ENCODE measurements at regions not wholly inside any gene's neighbourhood (a gene's known extent, or its start where the extent isn't known, plus 50 kb on each side); places are given as distances from the start of the nearest gene placed in this dataset.
"Not testable (repeated sequence)": the region's sequence is repeated elsewhere in the genome, so short reads cannot be mapped to it uniquely, and the experiment has no call there.

GRCh38 chr4:179607003-179607402 is 2164.8 kb upstream of the AGA start:
- no peak for DNase-seq (ENCODE audit: low read depth in 1 of 2, low spot score in 1 of 2)

GRCh38 chr4:179615704-179616103 is 2173.5 kb upstream of the AGA start:
- DNase-seq (ENCODE audit: low read depth in 1 of 2, low spot score in 1 of 2), result no peak

GRCh38 chr4:179618966-179619365 is 2176.7 kb upstream of the AGA start:
- no peak for DNase-seq (ENCODE audit: low read depth in 1 of 2, low spot score in 1 of 2)

GRCh38 chr4:179624768-179625181 is 2182.5 kb upstream of the AGA start:
- DNase-seq (ENCODE audit: low read depth in 1 of 2, low spot score in 1 of 2), result no peak

GRCh38 chr4:179625406-179625805 is 2183.2 kb upstream of the AGA start:
- no peak for DNase-seq (ENCODE audit: low read depth in 1 of 2, low spot score in 1 of 2)

GRCh38 chr4:179626687-179627086 is 2184.4 kb upstream of the AGA start:
- DNase-seq (ENCODE audit: low read depth in 1 of 2, low spot score in 1 of 2), result no peak

GRCh38 chr4:179631321-179631720 is 2189.1 kb upstream of the AGA start:
- DNase-seq (ENCODE audit: low read depth in 1 of 2, low spot score in 1 of 2), result no peak

GRCh38 chr4:179634862-179635261 is 2192.6 kb upstream of the AGA start:
- no peak for DNase-seq (ENCODE audit: low read depth in 1 of 2, low spot score in 1 of 2)

- no peak for DNase-seq (ENCODE audit: low read depth in 1 of 2, low spot score in 1 of 2)
These were observed 2220.3 kb upstream of the AGA start for GRCh38 chr4:179662522-179662921.

- DNase-seq (ENCODE audit: low read depth in 1 of 2, low spot score in 1 of 2), result no peak
These were observed 2221.6 kb upstream of the AGA start for GRCh38 chr4:179663641-179664429.

GRCh38 chr4:179664430-179665027 is 2222.3 kb upstream of the AGA start:
- no peak for DNase-seq (ENCODE audit: low read depth in 1 of 2, low spot score in 1 of 2)

- DNase-seq (ENCODE audit: low read depth in 1 of 2, low spot score in 1 of 2), result no peak
These were observed 2224.0 kb upstream of the AGA start for GRCh38 chr4:179666226-179666625.

GRCh38 chr4:179671609-179672008 is 2229.4 kb upstream of the AGA start:
- no peak for DNase-seq (ENCODE audit: low read depth in 1 of 2, low spot score in 1 of 2)

- DNase-seq (ENCODE audit: low read depth in 1 of 2, low spot score in 1 of 2), result no peak
These were observed 2236.0 kb upstream of the AGA start for GRCh38 chr4:179678093-179678814.

- not testable (repeated sequence) for DNase-seq (ENCODE audit: low read depth in 1 of 2, low spot score in 1 of 2)
These were observed 2241.4 kb upstream of the AGA start for GRCh38 chr4:179683661-179684060.

GRCh38 chr4:179692222-179692621 is 2250.0 kb upstream of the AGA start:
- DNase-seq (ENCODE audit: low read depth in 1 of 2, low spot score in 1 of 2), result no peak

- no peak for DNase-seq (ENCODE audit: low read depth in 1 of 2, low spot score in 1 of 2)
These were observed 2252.9 kb upstream of the AGA start for GRCh38 chr4:179695175-179695574.

- no peak for DNase-seq (ENCODE audit: low read depth in 1 of 2, low spot score in 1 of 2)
These were observed 2256.1 kb upstream of the AGA start for GRCh38 chr4:179698321-179698720.

GRCh38 chr4:179709961-179710624 is 2267.9 kb upstream of the AGA start:
- DNase-seq (ENCODE audit: low read depth in 1 of 2, low spot score in 1 of 2), result no peak

- DNase-seq (ENCODE audit: low read depth in 1 of 2, low spot score in 1 of 2), result no peak
These were observed 2277.7 kb upstream of the AGA start for GRCh38 chr4:179719766-179720450.

GRCh38 chr4:179726491-179726890 is 2284.3 kb upstream of the AGA start:
- not testable (repeated sequence) for DNase-seq (ENCODE audit: low read depth in 1 of 2, low spot score in 1 of 2)
